ENCODE measurements at regions not wholly inside any gene's neighbourhood (a gene's known extent, or its start where the extent isn't known, plus 50 kb on each side); places are given as distances from the start of the nearest gene placed in this dataset.

DNA sequence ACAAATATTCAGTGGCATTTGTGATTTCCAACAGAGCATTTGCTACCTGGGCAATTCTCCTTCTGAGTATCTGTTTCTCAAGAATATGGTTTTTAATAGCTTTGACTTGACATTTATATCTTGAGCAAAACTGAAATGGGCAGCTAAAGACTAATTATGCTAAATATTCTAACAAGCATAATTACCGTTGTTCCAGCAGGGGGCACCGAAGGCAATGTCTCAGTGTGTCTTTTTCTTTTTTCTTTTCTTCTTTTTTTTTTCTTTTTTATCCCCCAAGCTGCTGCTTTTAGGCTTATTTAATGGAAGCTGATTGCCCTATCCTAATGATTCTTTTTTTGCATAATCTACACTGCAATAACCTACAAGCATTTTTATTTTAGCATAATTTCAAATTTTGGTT is 138.9 kb upstream of the NABP1 start:
- Histone ChIP-seq H3K36me3 (no peaks in the 10 kb centered on the region), H3K27me3 (no peaks in the 10 kb centered on the region), H3K27ac (no peak overlapping the region), H3K4me3 (no peak overlapping the region), H3K9me3 (no peaks in the 10 kb centered on the region), H3K4me1 (no peaks in the 10 kb centered on the region)
- TF ChIP-seq, protein P1, sequence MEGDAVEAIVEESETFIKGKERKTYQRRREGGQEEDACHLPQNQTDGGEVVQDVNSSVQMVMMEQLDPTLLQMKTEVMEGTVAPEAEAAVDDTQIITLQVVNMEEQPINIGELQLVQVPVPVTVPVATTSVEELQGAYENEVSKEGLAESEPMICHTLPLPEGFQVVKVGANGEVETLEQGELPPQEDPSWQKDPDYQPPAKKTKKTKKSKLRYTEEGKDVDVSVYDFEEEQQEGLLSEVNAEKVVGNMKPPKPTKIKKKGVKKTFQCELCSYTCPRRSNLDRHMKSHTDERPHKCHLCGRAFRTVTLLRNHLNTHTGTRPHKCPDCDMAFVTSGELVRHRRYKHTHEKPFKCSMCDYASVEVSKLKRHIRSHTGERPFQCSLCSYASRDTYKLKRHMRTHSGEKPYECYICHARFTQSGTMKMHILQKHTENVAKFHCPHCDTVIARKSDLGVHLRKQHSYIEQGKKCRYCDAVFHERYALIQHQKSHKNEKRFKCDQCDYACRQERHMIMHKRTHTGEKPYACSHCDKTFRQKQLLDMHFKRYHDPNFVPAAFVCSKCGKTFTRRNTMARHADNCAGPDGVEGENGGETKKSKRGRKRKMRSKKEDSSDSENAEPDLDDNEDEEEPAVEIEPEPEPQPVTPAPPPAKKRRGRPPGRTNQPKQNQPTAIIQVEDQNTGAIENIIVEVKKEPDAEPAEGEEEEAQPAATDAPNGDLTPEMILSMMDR (IDR thresholded peaks at IDR 0.05), result no peak
- no peak for TF ChIP-seq POLR2A (IDR thresholded peaks at IDR 0.05)
- intact Hi-C loops (cut with DNase I; ENCODE audit: low total_unique reads), result no loop called here
- no peak for DNase-seq

DNA sequence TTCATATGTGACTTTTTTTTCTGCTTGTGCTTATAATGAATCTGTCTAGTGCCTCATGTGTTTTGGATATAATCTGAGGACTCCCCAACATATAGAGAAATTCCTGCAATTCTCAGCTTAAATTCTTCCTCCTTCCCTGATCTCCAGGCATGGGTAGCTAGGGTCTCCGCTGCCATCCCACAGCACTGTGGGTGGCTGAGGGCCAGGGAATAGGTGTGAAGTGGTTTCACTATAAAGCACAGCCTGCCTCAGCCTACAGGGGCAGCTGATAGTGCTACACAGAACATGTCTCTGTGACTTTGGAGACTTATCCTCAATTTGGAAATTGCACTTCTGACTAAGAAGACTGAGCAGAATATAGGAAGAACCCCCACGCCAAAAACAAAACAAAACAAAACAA is 137.3 kb upstream of the NABP1 start:
- Histone ChIP-seq H3K9me3 (no peaks in the 10 kb centered on the region), H3K27ac (no peak overlapping the region), H3K4me1 (no peaks in the 10 kb centered on the region), H3K36me3 (no peaks in the 10 kb centered on the region), H3K4me3 (no peak overlapping the region), H3K27me3 (no peaks in the 10 kb centered on the region)
- TF ChIP-seq, protein P1 (IDR thresholded peaks at IDR 0.05), result no peak
- TF ChIP-seq POLR2A (IDR thresholded peaks at IDR 0.05), result no peak
- intact Hi-C loops (cut with DNase I; ENCODE audit: low total_unique reads), result no loop called here
- DNase-seq, result no peak

DNA sequence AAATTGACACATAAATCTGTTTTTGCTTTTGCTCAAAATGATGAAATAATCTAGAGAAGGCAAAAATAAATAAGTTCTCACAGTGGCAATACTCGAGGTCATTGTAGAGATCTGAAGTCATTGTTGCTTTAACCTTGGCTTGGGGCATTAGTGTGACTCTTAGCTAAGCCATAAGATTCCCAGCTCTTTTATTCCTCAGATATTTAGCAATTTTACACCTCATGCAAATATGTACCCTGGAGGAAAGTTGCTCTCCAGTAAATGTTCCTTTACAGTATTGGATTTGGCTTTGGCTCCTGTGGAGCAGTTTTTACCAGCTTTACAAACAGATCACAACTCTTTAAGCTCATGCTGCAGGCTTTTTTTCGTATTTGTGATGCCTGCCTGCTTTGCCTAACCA is 134.2 kb upstream of the NABP1 start:
- H3K36me3 ChIP-seq, result no peaks in the 10 kb centered on the region
- no peaks in the 10 kb centered on the region for H3K4me1 ChIP-seq
- H3K27ac ChIP-seq, result no peak overlapping the region
- DNase-seq, result no peak
- H3K9me3 ChIP-seq, result no peaks in the 10 kb centered on the region
- no peaks in the 10 kb centered on the region for H3K27me3 ChIP-seq
- no peak overlapping the region for H3K4me3 ChIP-seq
- TF ChIP-seq, protein P1 (IDR thresholded peaks at IDR 0.05), result no peak
- no peak for TF ChIP-seq POLR2A (IDR thresholded peaks at IDR 0.05)
- intact Hi-C loops (cut with DNase I; ENCODE audit: low total_unique reads), result no loop called here

DNA sequence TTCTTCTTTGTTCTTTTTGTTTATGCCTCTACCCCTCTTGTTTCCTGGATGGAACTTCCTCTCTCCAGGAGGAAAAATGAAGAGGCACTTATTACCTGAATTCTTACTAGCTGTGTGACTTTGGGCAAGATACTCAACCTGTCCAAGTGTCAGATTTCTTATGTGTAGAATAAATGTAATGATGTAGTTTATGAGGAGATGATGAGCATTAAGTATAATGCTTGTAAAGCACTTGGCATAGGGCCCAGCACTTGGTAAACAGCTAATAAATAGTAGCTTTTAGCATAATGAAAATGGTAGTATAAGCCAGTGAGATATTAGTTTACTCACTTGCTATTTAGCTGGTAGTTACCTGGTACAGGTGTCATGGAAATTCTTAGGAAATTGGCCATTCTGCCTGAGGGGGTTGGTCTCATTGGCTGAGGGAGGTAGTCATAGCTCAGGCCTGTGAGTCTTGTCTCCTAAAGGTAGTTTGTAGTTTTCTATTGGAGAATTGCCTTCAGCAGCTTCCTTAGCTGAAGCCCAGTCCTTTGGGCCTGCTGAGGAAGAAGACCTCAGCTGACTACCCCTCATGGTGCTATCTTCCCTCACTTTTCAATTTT is 133.4 kb upstream of the NABP1 start:
- no peaks in the 10 kb centered on the region for H3K36me3 ChIP-seq
- intact Hi-C loops (cut with DNase I; ENCODE audit: low total_unique reads), result no loop called here
- no peaks in the 10 kb centered on the region for H3K9me3 ChIP-seq
- H3K27me3 ChIP-seq, result no peaks in the 10 kb centered on the region
- no peak for TF ChIP-seq POLR2A (IDR thresholded peaks at IDR 0.05)
- TF ChIP-seq, protein P1 (IDR thresholded peaks at IDR 0.05), result no peak
- no peak overlapping the region for H3K27ac ChIP-seq
- no peak for DNase-seq
- H3K4me1 ChIP-seq, result no peaks in the 10 kb centered on the region
- no peak overlapping the region for H3K4me3 ChIP-seq

GRCh38 chr2:191545361-191545760 is 132.6 kb upstream of the NABP1 start:
- DNase-seq, result no peak
- intact Hi-C loops (cut with DNase I; ENCODE audit: low total_unique reads), result no loop called here
- no peaks in the 10 kb centered on the region for H3K9me3 ChIP-seq
- no peak for TF ChIP-seq POLR2A (IDR thresholded peaks at IDR 0.05)
- TF ChIP-seq, protein P1 (IDR thresholded peaks at IDR 0.05), result no peak
- no peaks in the 10 kb centered on the region for H3K4me1 ChIP-seq
- no peak overlapping the region for H3K27ac ChIP-seq
- H3K27me3 ChIP-seq, result no peaks in the 10 kb centered on the region
- H3K4me3 ChIP-seq, result no peak overlapping the region
- H3K36me3 ChIP-seq, result no peaks in the 10 kb centered on the region
